OCI-LY7 (cell line): ENCODE measurements at regions not wholly inside any gene's neighbourhood (a gene's known extent, or its start where the extent isn't known, plus 50 kb on each side); places are given as distances from the start of the nearest gene placed in this dataset.

Experiments
- CTCF ChIP-seq: fragments of 200-600 bp; sonication (generic); conservative IDR thresholded peaks from 2 replicates; pipeline ENCODE4 v1.5.1; 2014; ENCODE audit warnings: mild to moderate bottlenecking, antibody characterized with exemption, low read length, moderate library complexity, mixed read lengths
- EZH2phosphoT487 ChIP-seq: fragments of 200-600 bp; sonication (generic); IDR thresholded peaks from 2 replicates; pipeline ENCODE4 v1.6.1; 2018; ENCODE audit warnings: low read depth, borderline replicate concordance, mild to moderate bottlenecking, mixed run types, antibody characterized with exemption, low read length, moderate library complexity, mixed read lengths

GRCh38 chr4:185867770-185868169 is 55.8 kb upstream of the SORBS2 start:
- TF ChIP-seq CTCF = no peak
- TF ChIP-seq EZH2phosphoT487 = no peak
